ENCODE measurements at regions not wholly inside any gene's neighbourhood (a gene's known extent, or its start where the extent isn't known, plus 50 kb on each side); places are given as distances from the start of the nearest gene placed in this dataset.

DNA sequence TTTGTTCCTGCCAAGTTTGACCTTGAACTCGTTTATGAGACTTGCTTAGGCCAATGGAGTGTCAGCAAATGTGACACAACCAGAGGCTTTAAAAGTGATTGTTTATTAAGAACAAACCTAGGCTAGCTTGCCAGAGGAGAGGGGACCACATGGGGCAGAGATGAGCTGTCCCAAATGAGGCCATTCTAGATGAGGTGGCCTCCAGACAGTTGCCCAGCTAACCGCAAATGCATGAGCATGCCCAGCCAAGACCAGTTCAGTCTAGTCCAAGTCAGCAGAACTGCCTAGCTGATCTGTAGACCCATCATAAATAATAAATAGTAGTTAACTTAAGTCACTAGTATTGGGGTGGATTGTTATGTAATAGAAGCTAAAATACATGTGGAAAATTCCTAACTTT, 172.8 kb upstream of the DYRK2 start:
- TF ChIP-seq POLR2AphosphoS5 (IDR thresholded peaks at IDR 0.05; ENCODE audit: borderline replicate concordance, low read depth, low read length) (no peak), EZH2 (IDR thresholded peaks at IDR 0.05) (no peak), FOXP2 (optimal IDR thresholded peaks at IDR 0.05; ENCODE audit: control extremely low read depth, extremely low read length, insufficient read depth) (no peak)

Data from SK-N-MC (cell line).